ENCODE measurements at regions not wholly inside any gene's neighbourhood (a gene's known extent, or its start where the extent isn't known, plus 50 kb on each side); places are given as distances from the start of the nearest gene placed in this dataset.

DNA sequence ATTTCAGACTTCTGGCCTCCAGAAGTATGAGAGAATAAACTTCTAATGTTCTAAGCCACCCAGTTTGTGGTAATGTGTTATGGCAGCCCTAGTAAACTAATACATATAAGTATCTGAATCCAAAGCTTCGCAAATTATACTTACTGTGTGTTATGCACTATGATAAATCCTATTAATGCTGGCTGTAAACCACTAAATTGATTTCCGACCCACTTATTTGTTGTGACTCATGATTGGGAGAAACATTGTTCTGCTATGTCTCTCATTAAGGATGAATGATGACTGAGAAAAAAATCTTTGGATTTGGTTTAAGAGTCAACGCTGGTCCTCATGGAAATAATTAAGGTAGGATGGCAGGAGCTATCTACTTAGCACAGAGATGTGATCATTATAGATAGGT, 62.0 kb downstream of the FZD4 start:
- no peak for ATAC-seq
- H3K27ac ChIP-seq (ENCODE audit: low read depth): no peak overlapping the region
- no peaks in the 10 kb centered on the region for H4K20me1 ChIP-seq (replicated peaks; ENCODE audit: insufficient read depth)
- Mint-ChIP-seq H3K4me1 (no peaks in the 10 kb centered on the region), H3K27ac (no peak overlapping the region), H3K4me3 (no peak overlapping the region), H3K36me3 (ENCODE audit: low read depth) (no peaks in the 10 kb centered on the region), H3K9me3 (no peaks in the 10 kb centered on the region), H3K27me3 (ENCODE audit: insufficient read depth, low read depth, poor library complexity) (no peaks in the 10 kb centered on the region)
- no peaks in the 10 kb centered on the region for H3K79me2 ChIP-seq (replicated peaks; ENCODE audit: insufficient read depth)
- no peaks in the 10 kb centered on the region for H3K27me3 ChIP-seq (ENCODE audit: insufficient read depth)
- no peaks in the 10 kb centered on the region for H3K36me3 ChIP-seq (ENCODE audit: insufficient read depth)
- no peak overlapping the region for H3K4me2 ChIP-seq
- no peak overlapping the region for H3K4me3 ChIP-seq
- H3K9me2 ChIP-seq (ENCODE audit: insufficient read depth): 0 out of 2 replicates have a peak, but pooled peaks cover 7% of the 10 kb centered on the region
- TF ChIP-seq EZH2 (IDR thresholded peaks at IDR 0.05; ENCODE audit: low read depth, unreplicated experiment) (no peak), STAT1 (IDR thresholded peaks at IDR 0.05; ENCODE audit: unreplicated experiment) (no peak), POLR2AphosphoS5 (IDR thresholded peaks at IDR 0.05; ENCODE audit: low read depth) (no peak), ZNF114 (CRISPR knock-in tag; IDR thresholded peaks at IDR 0.05) (no peak), JUNB (IDR thresholded peaks at IDR 0.05; ENCODE audit: unreplicated experiment) (no peak), CREB1 (CRISPR knock-in tag; IDR thresholded peaks at IDR 0.05; ENCODE audit: low read depth) (no peak), EZH2phosphoT487 (IDR thresholded peaks at IDR 0.05; ENCODE audit: unreplicated experiment) (no peak), NANOG (IDR thresholded peaks at IDR 0.05; ENCODE audit: borderline replicate concordance) (no peak), ZNF331 (CRISPR knock-in tag; IDR thresholded peaks at IDR 0.05; ENCODE audit: low read depth) (no peak)
- TF ChIP-seq, protein P1, sequence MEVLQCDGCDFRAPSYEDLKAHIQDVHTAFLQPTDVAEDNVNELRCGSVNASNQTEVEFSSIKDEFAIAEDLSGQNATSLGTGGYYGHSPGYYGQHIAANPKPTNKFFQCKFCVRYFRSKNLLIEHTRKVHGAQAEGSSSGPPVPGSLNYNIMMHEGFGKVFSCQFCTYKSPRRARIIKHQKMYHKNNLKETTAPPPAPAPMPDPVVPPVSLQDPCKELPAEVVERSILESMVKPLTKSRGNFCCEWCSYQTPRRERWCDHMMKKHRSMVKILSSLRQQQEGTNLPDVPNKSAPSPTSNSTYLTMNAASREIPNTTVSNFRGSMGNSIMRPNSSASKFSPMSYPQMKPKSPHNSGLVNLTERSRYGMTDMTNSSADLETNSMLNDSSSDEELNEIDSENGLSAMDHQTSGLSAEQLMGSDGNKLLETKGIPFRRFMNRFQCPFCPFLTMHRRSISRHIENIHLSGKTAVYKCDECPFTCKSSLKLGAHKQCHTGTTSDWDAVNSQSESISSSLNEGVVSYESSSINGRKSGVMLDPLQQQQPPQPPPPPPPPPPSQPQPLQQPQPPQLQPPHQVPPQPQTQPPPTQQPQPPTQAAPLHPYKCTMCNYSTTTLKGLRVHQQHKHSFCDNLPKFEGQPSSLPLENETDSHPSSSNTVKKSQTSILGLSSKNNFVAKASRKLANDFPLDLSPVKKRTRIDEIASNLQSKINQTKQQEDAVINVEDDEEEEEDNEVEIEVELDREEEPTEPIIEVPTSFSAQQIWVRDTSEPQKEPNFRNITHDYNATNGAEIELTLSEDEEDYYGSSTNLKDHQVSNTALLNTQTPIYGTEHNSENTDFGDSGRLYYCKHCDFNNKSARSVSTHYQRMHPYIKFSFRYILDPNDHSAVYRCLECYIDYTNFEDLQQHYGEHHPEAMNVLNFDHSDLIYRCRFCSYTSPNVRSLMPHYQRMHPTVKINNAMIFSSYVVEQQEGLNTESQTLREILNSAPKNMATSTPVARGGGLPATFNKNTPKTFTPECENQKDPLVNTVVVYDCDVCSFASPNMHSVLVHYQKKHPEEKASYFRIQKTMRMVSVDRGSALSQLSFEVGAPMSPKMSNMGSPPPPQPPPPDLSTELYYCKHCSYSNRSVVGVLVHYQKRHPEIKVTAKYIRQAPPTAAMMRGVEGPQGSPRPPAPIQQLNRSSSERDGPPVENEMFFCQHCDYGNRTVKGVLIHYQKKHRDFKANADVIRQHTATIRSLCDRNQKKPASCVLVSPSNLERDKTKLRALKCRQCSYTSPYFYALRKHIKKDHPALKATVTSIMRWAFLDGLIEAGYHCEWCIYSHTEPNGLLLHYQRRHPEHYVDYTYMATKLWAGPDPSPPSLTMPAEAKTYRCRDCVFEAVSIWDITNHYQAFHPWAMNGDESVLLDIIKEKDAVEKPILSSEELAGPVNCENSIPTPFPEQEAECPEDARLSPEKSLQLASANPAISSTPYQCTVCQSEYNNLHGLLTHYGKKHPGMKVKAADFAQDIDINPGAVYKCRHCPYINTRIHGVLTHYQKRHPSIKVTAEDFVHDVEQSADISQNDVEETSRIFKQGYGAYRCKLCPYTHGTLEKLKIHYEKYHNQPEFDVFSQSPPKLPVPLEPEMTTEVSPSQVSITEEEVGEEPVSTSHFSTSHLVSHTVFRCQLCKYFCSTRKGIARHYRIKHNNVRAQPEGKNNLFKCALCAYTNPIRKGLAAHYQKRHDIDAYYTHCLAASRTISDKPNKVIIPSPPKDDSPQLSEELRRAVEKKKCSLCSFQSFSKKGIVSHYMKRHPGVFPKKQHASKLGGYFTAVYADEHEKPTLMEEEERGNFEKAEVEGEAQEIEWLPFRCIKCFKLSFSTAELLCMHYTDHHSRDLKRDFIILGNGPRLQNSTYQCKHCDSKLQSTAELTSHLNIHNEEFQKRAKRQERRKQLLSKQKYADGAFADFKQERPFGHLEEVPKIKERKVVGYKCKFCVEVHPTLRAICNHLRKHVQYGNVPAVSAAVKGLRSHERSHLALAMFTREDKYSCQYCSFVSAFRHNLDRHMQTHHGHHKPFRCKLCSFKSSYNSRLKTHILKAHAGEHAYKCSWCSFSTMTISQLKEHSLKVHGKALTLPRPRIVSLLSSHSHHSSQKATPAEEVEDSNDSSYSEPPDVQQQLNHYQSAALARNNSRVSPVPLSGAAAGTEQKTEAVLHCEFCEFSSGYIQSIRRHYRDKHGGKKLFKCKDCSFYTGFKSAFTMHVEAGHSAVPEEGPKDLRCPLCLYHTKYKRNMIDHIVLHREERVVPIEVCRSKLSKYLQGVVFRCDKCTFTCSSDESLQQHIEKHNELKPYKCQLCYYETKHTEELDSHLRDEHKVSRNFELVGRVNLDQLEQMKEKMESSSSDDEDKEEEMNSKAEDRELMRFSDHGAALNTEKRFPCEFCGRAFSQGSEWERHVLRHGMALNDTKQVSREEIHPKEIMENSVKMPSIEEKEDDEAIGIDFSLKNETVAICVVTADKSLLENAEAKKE (CRISPR knock-in tag; IDR thresholded peaks at IDR 0.05): no peak
- TF ChIP-seq, protein P2, sequence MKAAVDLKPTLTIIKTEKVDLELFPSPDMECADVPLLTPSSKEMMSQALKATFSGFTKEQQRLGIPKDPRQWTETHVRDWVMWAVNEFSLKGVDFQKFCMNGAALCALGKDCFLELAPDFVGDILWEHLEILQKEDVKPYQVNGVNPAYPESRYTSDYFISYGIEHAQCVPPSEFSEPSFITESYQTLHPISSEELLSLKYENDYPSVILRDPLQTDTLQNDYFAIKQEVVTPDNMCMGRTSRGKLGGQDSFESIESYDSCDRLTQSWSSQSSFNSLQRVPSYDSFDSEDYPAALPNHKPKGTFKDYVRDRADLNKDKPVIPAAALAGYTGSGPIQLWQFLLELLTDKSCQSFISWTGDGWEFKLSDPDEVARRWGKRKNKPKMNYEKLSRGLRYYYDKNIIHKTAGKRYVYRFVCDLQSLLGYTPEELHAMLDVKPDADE (IDR thresholded peaks at IDR 0.05): no peak
- TF ChIP-seq, protein P3, sequence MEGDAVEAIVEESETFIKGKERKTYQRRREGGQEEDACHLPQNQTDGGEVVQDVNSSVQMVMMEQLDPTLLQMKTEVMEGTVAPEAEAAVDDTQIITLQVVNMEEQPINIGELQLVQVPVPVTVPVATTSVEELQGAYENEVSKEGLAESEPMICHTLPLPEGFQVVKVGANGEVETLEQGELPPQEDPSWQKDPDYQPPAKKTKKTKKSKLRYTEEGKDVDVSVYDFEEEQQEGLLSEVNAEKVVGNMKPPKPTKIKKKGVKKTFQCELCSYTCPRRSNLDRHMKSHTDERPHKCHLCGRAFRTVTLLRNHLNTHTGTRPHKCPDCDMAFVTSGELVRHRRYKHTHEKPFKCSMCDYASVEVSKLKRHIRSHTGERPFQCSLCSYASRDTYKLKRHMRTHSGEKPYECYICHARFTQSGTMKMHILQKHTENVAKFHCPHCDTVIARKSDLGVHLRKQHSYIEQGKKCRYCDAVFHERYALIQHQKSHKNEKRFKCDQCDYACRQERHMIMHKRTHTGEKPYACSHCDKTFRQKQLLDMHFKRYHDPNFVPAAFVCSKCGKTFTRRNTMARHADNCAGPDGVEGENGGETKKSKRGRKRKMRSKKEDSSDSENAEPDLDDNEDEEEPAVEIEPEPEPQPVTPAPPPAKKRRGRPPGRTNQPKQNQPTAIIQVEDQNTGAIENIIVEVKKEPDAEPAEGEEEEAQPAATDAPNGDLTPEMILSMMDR (conservative IDR thresholded peaks at IDR 0.05; ENCODE audit: low read depth in 2 of 2): no peak
- TF ChIP-seq, protein P4, sequence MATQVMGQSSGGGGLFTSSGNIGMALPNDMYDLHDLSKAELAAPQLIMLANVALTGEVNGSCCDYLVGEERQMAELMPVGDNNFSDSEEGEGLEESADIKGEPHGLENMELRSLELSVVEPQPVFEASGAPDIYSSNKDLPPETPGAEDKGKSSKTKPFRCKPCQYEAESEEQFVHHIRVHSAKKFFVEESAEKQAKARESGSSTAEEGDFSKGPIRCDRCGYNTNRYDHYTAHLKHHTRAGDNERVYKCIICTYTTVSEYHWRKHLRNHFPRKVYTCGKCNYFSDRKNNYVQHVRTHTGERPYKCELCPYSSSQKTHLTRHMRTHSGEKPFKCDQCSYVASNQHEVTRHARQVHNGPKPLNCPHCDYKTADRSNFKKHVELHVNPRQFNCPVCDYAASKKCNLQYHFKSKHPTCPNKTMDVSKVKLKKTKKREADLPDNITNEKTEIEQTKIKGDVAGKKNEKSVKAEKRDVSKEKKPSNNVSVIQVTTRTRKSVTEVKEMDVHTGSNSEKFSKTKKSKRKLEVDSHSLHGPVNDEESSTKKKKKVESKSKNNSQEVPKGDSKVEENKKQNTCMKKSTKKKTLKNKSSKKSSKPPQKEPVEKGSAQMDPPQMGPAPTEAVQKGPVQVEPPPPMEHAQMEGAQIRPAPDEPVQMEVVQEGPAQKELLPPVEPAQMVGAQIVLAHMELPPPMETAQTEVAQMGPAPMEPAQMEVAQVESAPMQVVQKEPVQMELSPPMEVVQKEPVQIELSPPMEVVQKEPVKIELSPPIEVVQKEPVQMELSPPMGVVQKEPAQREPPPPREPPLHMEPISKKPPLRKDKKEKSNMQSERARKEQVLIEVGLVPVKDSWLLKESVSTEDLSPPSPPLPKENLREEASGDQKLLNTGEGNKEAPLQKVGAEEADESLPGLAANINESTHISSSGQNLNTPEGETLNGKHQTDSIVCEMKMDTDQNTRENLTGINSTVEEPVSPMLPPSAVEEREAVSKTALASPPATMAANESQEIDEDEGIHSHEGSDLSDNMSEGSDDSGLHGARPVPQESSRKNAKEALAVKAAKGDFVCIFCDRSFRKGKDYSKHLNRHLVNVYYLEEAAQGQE (IDR thresholded peaks at IDR 0.05; ENCODE audit: unreplicated experiment): no peak
- no peaks in the 10 kb centered on the region for H3F3A ChIP-seq (replicated peaks; ENCODE audit: low read depth)
- no peaks in the 10 kb centered on the region for H3K4me1 ChIP-seq (ENCODE audit: insufficient read depth)
- DNase-seq (ENCODE audit: low spot score): no peak
- no peak overlapping the region for H2AFZ ChIP-seq

All from GM23338 (cell line).